H9 (cell line): ENCODE measurements at regions not wholly inside any gene's neighbourhood (a gene's known extent, or its start where the extent isn't known, plus 50 kb on each side); places are given as distances from the start of the nearest gene placed in this dataset.

Experiments used
- DNase-seq: peaks from one replicate; pipeline ENCODE4 v3.0.0-alpha.2; 2017
- H2AFZ ChIP-seq: one replicate; pipeline ENCODE4 v1.6.1; 2013; ENCODE audit warnings: mild to moderate bottlenecking, low read length, control low read depth, moderate library complexity
- H2AK5ac ChIP-seq: 2 replicates; pipeline ENCODE4 v1.6.1; 2013; ENCODE audit warnings: low read length, control low read depth, mixed read lengths; ENCODE audit not compliant: insufficient read length
- H2BK120ac ChIP-seq: one replicate; pipeline ENCODE4 v1.6.1; 2013; ENCODE audit warnings: low read depth, mild to moderate bottlenecking, low read length, control low read depth, inconsistent platforms; ENCODE audit not compliant: poor library complexity, severe bottlenecking
- H2BK12ac ChIP-seq: 2 replicates; pipeline ENCODE4 v1.6.1; 2013; ENCODE audit warnings: low read length, control low read depth, mixed read lengths, low read depth; ENCODE audit not compliant: insufficient read length
- H2BK15ac ChIP-seq: 2 replicates; pipeline ENCODE4 v1.6.1; 2013; ENCODE audit warnings: low read depth, low read length, control low read depth
- H2BK20ac ChIP-seq: one replicate; pipeline ENCODE4 v1.6.1; 2013; ENCODE audit warnings: low read depth, mild to moderate bottlenecking, low read length, control low read depth, inconsistent platforms; ENCODE audit not compliant: poor library complexity, severe bottlenecking
- H2BK5ac ChIP-seq: 2 replicates; pipeline ENCODE4 v1.6.1; 2013; ENCODE audit warnings: low read length, control low read depth, mixed read lengths; ENCODE audit not compliant: insufficient read length
- H3K14ac ChIP-seq: 2 replicates; pipeline ENCODE4 v1.6.1; 2013; ENCODE audit warnings: low read length, control low read depth; ENCODE audit not compliant: insufficient read depth
- H3K18ac ChIP-seq: 2 replicates; pipeline ENCODE4 v1.6.1; 2013; ENCODE audit warnings: low read depth, mild to moderate bottlenecking, mixed read lengths, low read length, control low read depth; ENCODE audit not compliant: insufficient read length
- H3K23ac ChIP-seq: 2 replicates; pipeline ENCODE4 v1.6.1; 2013; ENCODE audit warnings: low read length, control low read depth, mixed read lengths, low read depth; ENCODE audit not compliant: insufficient read length
- H3K23me2 ChIP-seq: 2 replicates; pipeline ENCODE4 v1.6.1; 2013; ENCODE audit warnings: low read depth, mild to moderate bottlenecking, mixed read lengths, low read length, control low read depth; ENCODE audit not compliant: insufficient read length, poor library complexity, severe bottlenecking
- H3K27ac ChIP-seq: 2 replicates; pipeline ENCODE4 v1.5.1; 2013; ENCODE audit warnings: low read length, control low read depth, mixed read lengths, low read depth; ENCODE audit not compliant: insufficient read length
- H3K27me3 ChIP-seq: 2 replicates; pipeline ENCODE4 v1.6.1; 2013; ENCODE audit warnings: low read length, control low read depth, inconsistent platforms; ENCODE audit not compliant: insufficient read depth
- H3K4ac ChIP-seq: 2 replicates; pipeline ENCODE4 v1.6.1; 2013; ENCODE audit warnings: low read depth, mild to moderate bottlenecking, control low read depth, inconsistent platforms, low read length, moderate library complexity
- H3K4me1 ChIP-seq: 2 replicates; pipeline ENCODE4 v1.6.1; 2013; ENCODE audit warnings: low read length, control low read depth, inconsistent platforms; ENCODE audit not compliant: insufficient read depth
- H3K4me2 ChIP-seq: 2 replicates; pipeline ENCODE4 v1.6.1; 2013; ENCODE audit warnings: low read length, control low read depth, mixed read lengths; ENCODE audit not compliant: insufficient read length, insufficient read depth
- H3K56ac ChIP-seq: 2 replicates; pipeline ENCODE4 v1.6.1; 2013; ENCODE audit warnings: low read depth, mild to moderate bottlenecking, mixed read lengths, low read length, control low read depth; ENCODE audit not compliant: insufficient read length
- H3K79me1 ChIP-seq: 2 replicates; pipeline ENCODE4 v1.6.1; 2013; ENCODE audit warnings: low read depth, mild to moderate bottlenecking, moderate library complexity, low read length, control low read depth, inconsistent platforms; ENCODE audit not compliant: insufficient read depth, poor library complexity, severe bottlenecking
- H3K79me2 ChIP-seq: 2 replicates; pipeline ENCODE4 v1.6.1; 2013; ENCODE audit warnings: low read length, control low read depth, inconsistent platforms; ENCODE audit not compliant: insufficient read depth
- H3K9ac ChIP-seq: 2 replicates; pipeline ENCODE4 v1.6.1; 2013; ENCODE audit warnings: low read length, control low read depth, mixed read lengths; ENCODE audit not compliant: insufficient read length; ENCODE audit errors: extremely low read depth
- H3K9me3 ChIP-seq: one replicate; pipeline ENCODE4 v1.6.1; 2013; ENCODE audit warnings: low read depth, low read length, inconsistent platforms; ENCODE audit not compliant: control insufficient read depth
- H3T11ph ChIP-seq: one replicate; pipeline ENCODE4 v1.6.1; 2013; ENCODE audit warnings: mild to moderate bottlenecking, low read length, control low read depth, inconsistent platforms
- H4K20me1 ChIP-seq: one replicate; pipeline ENCODE4 v1.6.1; 2013; ENCODE audit not compliant: control insufficient read depth, insufficient read length, insufficient read depth
- H4K5ac ChIP-seq: 2 replicates; pipeline ENCODE4 v1.6.1; 2013; ENCODE audit warnings: low read depth, mild to moderate bottlenecking, mixed read lengths, low read length, control low read depth; ENCODE audit not compliant: insufficient read length
- H4K8ac ChIP-seq: replicated peaks from 2 replicates; pipeline ENCODE4 v1.6.1; 2013; ENCODE audit warnings: low read length, control low read depth, mixed read lengths, low read depth; ENCODE audit not compliant: insufficient read length
- H4K91ac ChIP-seq: 2 replicates; pipeline ENCODE4 v1.6.1; 2013; ENCODE audit warnings: low read depth, mild to moderate bottlenecking, moderate library complexity, mixed read lengths, low read length, control low read depth; ENCODE audit not compliant: insufficient read length
- H3K27ac Mint-ChIP-seq, 3 experiments: 2 replicates in 2 of 3; 3 replicates in 1 of 3; pipeline ENCODE4 v1.8.0; 2020 to 2021; ENCODE audit warnings: mixed read lengths in 3 of 3, mild to moderate bottlenecking in 1 of 3, moderate library complexity in 1 of 3
- H3K27me3 Mint-ChIP-seq: 2 replicates; pipeline ENCODE4 v1.8.0; 2021; ENCODE audit warnings: low read depth, mild to moderate bottlenecking, moderate library complexity, mixed read lengths
- H3K36me3 Mint-ChIP-seq, 3 experiments: 2 replicates in 2 of 3; 3 replicates in 1 of 3; pipeline ENCODE4 v1.8.0; 2020 to 2021; ENCODE audit warnings: low read depth in 3 of 3, mixed read lengths in 3 of 3; ENCODE audit not compliant: insufficient read depth in 1 of 3
- H3K4me1 Mint-ChIP-seq, 2 experiments: 2 replicates each; pipeline ENCODE4 v1.8.0; 2020; ENCODE audit warnings: mixed read lengths in 2 of 2
- H3K4me3 Mint-ChIP-seq, 2 experiments: 2 replicates in 1 of 2; 3 replicates in 1 of 2; pipeline ENCODE4 v1.8.0; 2020 to 2021; ENCODE audit warnings: mild to moderate bottlenecking in 2 of 2, mixed read lengths in 2 of 2, moderate library complexity in 1 of 2
- H3K9me3 Mint-ChIP-seq, 2 experiments: 2 replicates in 1 of 2; 3 replicates in 1 of 2; pipeline ENCODE4 v1.8.0; 2020; ENCODE audit warnings: mild to moderate bottlenecking in 2 of 2, mixed read lengths in 2 of 2, moderate library complexity in 1 of 2
- WGBS: extraction: QIAGEN DNeasy Blood & Tissue Kit; methylation state at CpG from one replicate; pipeline ENCODE4 v1.1.7; 2013; ENCODE audit warnings: missing lambda C conversion rate, low lambda C conversion rate, mixed read lengths; ENCODE audit not compliant: insufficient read length; ENCODE audit errors: extremely low coverage; 5-methylcytosine and 5-hydroxymethylcytosine counted together
- TF ChIP-seq, protein P1 (sequence below): fragments of 200-600 bp; sonication (generic); conservative IDR thresholded peaks from 3 replicates; pipeline ENCODE4 v1.8.0; 2021; ENCODE audit warnings: antibody characterized with exemption, mild to moderate bottlenecking

DNA sequence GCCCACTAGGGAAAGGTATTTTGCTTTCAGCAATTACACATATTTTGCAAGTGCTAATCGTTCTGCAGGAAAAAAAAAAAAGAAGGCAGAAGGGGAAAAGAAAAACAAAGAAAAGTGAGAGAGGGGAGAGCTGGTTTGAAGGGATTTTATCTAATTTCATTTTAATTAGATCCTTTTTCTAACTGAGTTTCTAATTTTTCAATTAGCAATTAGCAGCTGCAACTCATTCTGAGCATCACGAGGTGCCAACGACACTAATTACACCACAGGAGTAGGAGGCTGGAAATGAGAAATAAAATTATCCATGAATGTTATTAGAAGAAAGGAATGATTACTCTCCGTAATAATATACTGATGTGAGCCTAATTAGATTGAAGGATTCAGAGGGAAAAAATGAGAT, 481.0 kb upstream of the CAMK1G start:
- H3K14ac ChIP-seq, result no peak overlapping the region
- H3K23me2 ChIP-seq, result no peaks in the 10 kb centered on the region
- no peaks in the 10 kb centered on the region for H4K20me1 ChIP-seq
- no peak overlapping the region; a peak in 1 of 7 replicates for H3K27ac Mint-ChIP-seq
- H3K27me3 Mint-ChIP-seq, result peaks cover 2% of the 10 kb centered on the region; the same call in 1 of the 2 replicates
- H3K79me2 ChIP-seq, result no peaks in the 10 kb centered on the region
- no peak overlapping the region for H2BK120ac ChIP-seq
- no peak overlapping the region for H2AFZ ChIP-seq
- no peak overlapping the region for H4K8ac ChIP-seq
- no peak overlapping the region for H2BK20ac ChIP-seq
- H3K23ac ChIP-seq, result no peak overlapping the region
- H3K4me3 Mint-ChIP-seq, result no peak overlapping the region
- H3K27me3 ChIP-seq, result no peaks in the 10 kb centered on the region
- H3K4ac ChIP-seq, result no peak overlapping the region
- no peak overlapping the region for H4K5ac ChIP-seq
- peaks cover 4% of the 10 kb centered on the region; the same call in 1 of the 2 replicates for H3K4me1 ChIP-seq
- peaks cover 5 to 8% of the 10 kb centered on the region in 2 experiments; a peak in 3 of 5 replicates for H3K9me3 Mint-ChIP-seq
- H3K18ac ChIP-seq, result no peak overlapping the region
- DNase-seq, result no peak
- no CpG with 5 or more reads among the region's 4 CpGs for WGBS
- H3T11ph ChIP-seq, result no peak overlapping the region
- no peak overlapping the region for H2BK5ac ChIP-seq
- H3K4me1 Mint-ChIP-seq, result peaks cover 24 to 26% of the 10 kb centered on the region in 2 experiments
- H4K91ac ChIP-seq, result no peak overlapping the region
- H3K36me3 Mint-ChIP-seq, result peaks cover 3 to 5% (median 4%) of the 10 kb centered on the region in 3 experiments; a peak in 6 of 7 replicates
- H3K79me1 ChIP-seq, result no peaks in the 10 kb centered on the region
- H2AK5ac ChIP-seq, result no peak overlapping the region
- H3K9me3 ChIP-seq, result no peaks in the 10 kb centered on the region
- TF ChIP-seq, protein P1, sequence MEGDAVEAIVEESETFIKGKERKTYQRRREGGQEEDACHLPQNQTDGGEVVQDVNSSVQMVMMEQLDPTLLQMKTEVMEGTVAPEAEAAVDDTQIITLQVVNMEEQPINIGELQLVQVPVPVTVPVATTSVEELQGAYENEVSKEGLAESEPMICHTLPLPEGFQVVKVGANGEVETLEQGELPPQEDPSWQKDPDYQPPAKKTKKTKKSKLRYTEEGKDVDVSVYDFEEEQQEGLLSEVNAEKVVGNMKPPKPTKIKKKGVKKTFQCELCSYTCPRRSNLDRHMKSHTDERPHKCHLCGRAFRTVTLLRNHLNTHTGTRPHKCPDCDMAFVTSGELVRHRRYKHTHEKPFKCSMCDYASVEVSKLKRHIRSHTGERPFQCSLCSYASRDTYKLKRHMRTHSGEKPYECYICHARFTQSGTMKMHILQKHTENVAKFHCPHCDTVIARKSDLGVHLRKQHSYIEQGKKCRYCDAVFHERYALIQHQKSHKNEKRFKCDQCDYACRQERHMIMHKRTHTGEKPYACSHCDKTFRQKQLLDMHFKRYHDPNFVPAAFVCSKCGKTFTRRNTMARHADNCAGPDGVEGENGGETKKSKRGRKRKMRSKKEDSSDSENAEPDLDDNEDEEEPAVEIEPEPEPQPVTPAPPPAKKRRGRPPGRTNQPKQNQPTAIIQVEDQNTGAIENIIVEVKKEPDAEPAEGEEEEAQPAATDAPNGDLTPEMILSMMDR, result no peak
- H2BK15ac ChIP-seq, result no peak overlapping the region
- H2BK12ac ChIP-seq, result no peak overlapping the region
- H3K9ac ChIP-seq, result no peak overlapping the region
- H3K4me2 ChIP-seq, result no peak overlapping the region
- no peak overlapping the region for H3K56ac ChIP-seq
- no peak overlapping the region for H3K27ac ChIP-seq
